ENCODE measurements at regions not wholly inside any gene's neighbourhood (a gene's known extent, or its start where the extent isn't known, plus 50 kb on each side); places are given as distances from the start of the nearest gene placed in this dataset.
"Not testable (repeated sequence)": the region's sequence is repeated elsewhere in the genome, so short reads cannot be mapped to it uniquely, and the experiment has no call there.

GRCh38 chr2:175293195-175293594, 111.7 kb upstream of the ATP5MC3 start:
- in situ Hi-C loops (cut with MboI; ENCODE audit: low sequenced_read_pairs): no loop called here

- in situ Hi-C loops (cut with MboI; ENCODE audit: low sequenced_read_pairs): no loop called here
These were observed 101.4 kb upstream of the ATP5MC3 start for GRCh38 chr2:175282886-175283285.

- in situ Hi-C loops (cut with MboI; ENCODE audit: low sequenced_read_pairs): no loop called here
These were observed 100.8 kb upstream of the ATP5MC3 start for GRCh38 chr2:175282300-175282699.

GRCh38 chr2:175277772-175278171, 96.3 kb upstream of the ATP5MC3 start:
- in situ Hi-C loops (cut with MboI; ENCODE audit: low sequenced_read_pairs): no loop called here

GRCh38 chr2:175275539-175275938, 94.0 kb upstream of the ATP5MC3 start:
- in situ Hi-C loops (cut with MboI; ENCODE audit: low sequenced_read_pairs): no loop called here

- in situ Hi-C loops (cut with MboI; ENCODE audit: low sequenced_read_pairs): no loop called here
These were observed 77.7 kb upstream of the ATP5MC3 start for GRCh38 chr2:175259164-175259563.

GRCh38 chr2:175256806-175257585, 75.5 kb upstream of the ATP5MC3 start:
- in situ Hi-C loops (cut with MboI; ENCODE audit: low sequenced_read_pairs): no loop called here

- in situ Hi-C loops (cut with MboI; ENCODE audit: low sequenced_read_pairs): not testable (repeated sequence)
These were observed 74.9 kb upstream of the ATP5MC3 start for GRCh38 chr2:175256391-175256790.

GRCh38 chr2:175253871-175254270, 72.4 kb upstream of the ATP5MC3 start:
- in situ Hi-C loops (cut with MboI; ENCODE audit: low sequenced_read_pairs): no loop called here

GRCh38 chr2:175251425-175252041, 70.0 kb upstream of the ATP5MC3 start:
- in situ Hi-C loops (cut with MboI; ENCODE audit: low sequenced_read_pairs): no loop called here

GRCh38 chr2:175247159-175247558, 65.6 kb upstream of the ATP5MC3 start:
- in situ Hi-C loops (cut with MboI; ENCODE audit: low sequenced_read_pairs): no loop called here

- in situ Hi-C loops (cut with MboI; ENCODE audit: low sequenced_read_pairs): no loop called here
These were observed 63.2 kb upstream of the ATP5MC3 start for GRCh38 chr2:175244697-175245096.

- in situ Hi-C loops (cut with MboI; ENCODE audit: low sequenced_read_pairs): no loop called here
These were observed 60.2 kb upstream of the ATP5MC3 start for GRCh38 chr2:175241691-175242090.

GRCh38 chr2:175240033-175240432, 58.5 kb upstream of the ATP5MC3 start:
- in situ Hi-C loops (cut with MboI; ENCODE audit: low sequenced_read_pairs): not testable (repeated sequence)

GRCh38 chr2:175236930-175237329, 55.4 kb upstream of the ATP5MC3 start:
- in situ Hi-C loops (cut with MboI; ENCODE audit: low sequenced_read_pairs): no loop called here

GRCh38 chr2:175234650-175235049, 53.1 kb upstream of the ATP5MC3 start:
- in situ Hi-C loops (cut with MboI; ENCODE audit: low sequenced_read_pairs): no loop called here

GRCh38 chr2:175234153-175234552, 52.6 kb upstream of the ATP5MC3 start:
- in situ Hi-C loops (cut with MboI; ENCODE audit: low sequenced_read_pairs): no loop called here

- in situ Hi-C loops (cut with MboI; ENCODE audit: low sequenced_read_pairs): no loop called here
These were observed 51.7 kb upstream of the ATP5MC3 start for GRCh38 chr2:175233135-175233719.
